ENCODE measurements at regions not wholly inside any gene's neighbourhood (a gene's known extent, or its start where the extent isn't known, plus 50 kb on each side); places are given as distances from the start of the nearest gene placed in this dataset.

- no peaks in the 10 kb centered on the region for H3K4me1 ChIP-seq (ENCODE audit: insufficient read depth, low read length, poor library complexity, severe bottlenecking)
- no peaks in the 10 kb centered on the region for H3K79me2 ChIP-seq (ENCODE audit: insufficient read depth, low read length)
- H3K9me3 ChIP-seq (ENCODE audit: insufficient read depth, low read depth, low read length): no peaks in the 10 kb centered on the region
- H3K4me3 ChIP-seq (ENCODE audit: low read length, poor library complexity, severe bottlenecking): no peak overlapping the region
- H3K4me2 ChIP-seq (ENCODE audit: low read depth, low read length, poor library complexity, severe bottlenecking): no peak overlapping the region
- TF ChIP-seq EZH2phosphoT487 (IDR thresholded peaks at IDR 0.05; ENCODE audit: borderline replicate concordance) (no peak), CTCF (conservative IDR thresholded peaks at IDR 0.05; ENCODE audit: low read length) (no peak)
- H3K9me2 ChIP-seq (replicated peaks; ENCODE audit: low read depth, low read length): no peaks in the 10 kb centered on the region
- no peaks in the 10 kb centered on the region for H3K27me3 ChIP-seq (ENCODE audit: insufficient read depth, low read length, poor library complexity, severe bottlenecking)
- H3K9ac ChIP-seq (ENCODE audit: low read depth, low read length, poor library complexity, severe bottlenecking): no peak overlapping the region
- H4K20me1 ChIP-seq (ENCODE audit: insufficient read depth, low read length, poor library complexity, severe bottlenecking): no peaks in the 10 kb centered on the region
- no peaks in the 10 kb centered on the region for H3K36me3 ChIP-seq (ENCODE audit: insufficient read depth, low read length)
- no peak overlapping the region for H2AFZ ChIP-seq (ENCODE audit: low read length)
- no peaks in the 10 kb centered on the region for H3F3A ChIP-seq (ENCODE audit: low read depth)
Observed at GRCh38 chr9:81771571-81771970, 82.2 kb upstream of the TLE1 start.

- Histone ChIP-seq H3K9ac (ENCODE audit: low read depth, low read length, poor library complexity, severe bottlenecking) (no peak overlapping the region), H3K36me3 (ENCODE audit: insufficient read depth, low read length) (no peaks in the 10 kb centered on the region), H3K27me3 (ENCODE audit: insufficient read depth, low read length, poor library complexity, severe bottlenecking) (no peaks in the 10 kb centered on the region), H3K4me2 (ENCODE audit: low read depth, low read length, poor library complexity, severe bottlenecking) (no peak overlapping the region), H3K9me3 (ENCODE audit: insufficient read depth, low read depth, low read length) (no peaks in the 10 kb centered on the region), H3K79me2 (ENCODE audit: insufficient read depth, low read length) (no peaks in the 10 kb centered on the region), H3K9me2 (replicated peaks; ENCODE audit: low read depth, low read length) (no peaks in the 10 kb centered on the region), H3K4me1 (ENCODE audit: insufficient read depth, low read length, poor library complexity, severe bottlenecking) (no peaks in the 10 kb centered on the region), H3F3A (ENCODE audit: low read depth) (no peaks in the 10 kb centered on the region), H3K4me3 (ENCODE audit: low read length, poor library complexity, severe bottlenecking) (no peak overlapping the region), H4K20me1 (ENCODE audit: insufficient read depth, low read length, poor library complexity, severe bottlenecking) (no peaks in the 10 kb centered on the region), H2AFZ (ENCODE audit: low read length) (no peak overlapping the region)
- no peak for TF ChIP-seq CTCF (conservative IDR thresholded peaks at IDR 0.05; ENCODE audit: low read length)
- no peak for TF ChIP-seq EZH2phosphoT487 (IDR thresholded peaks at IDR 0.05; ENCODE audit: borderline replicate concordance)
Observed at GRCh38 chr9:81772144-81772543, 82.8 kb upstream of the TLE1 start.

- H4K20me1 ChIP-seq (ENCODE audit: insufficient read depth, low read length, poor library complexity, severe bottlenecking): no peaks in the 10 kb centered on the region
- no peaks in the 10 kb centered on the region for H3K9me2 ChIP-seq (replicated peaks; ENCODE audit: low read depth, low read length)
- no peaks in the 10 kb centered on the region for H3K9me3 ChIP-seq (ENCODE audit: insufficient read depth, low read depth, low read length)
- no peaks in the 10 kb centered on the region for H3K79me2 ChIP-seq (ENCODE audit: insufficient read depth, low read length)
- no peak for TF ChIP-seq CTCF (conservative IDR thresholded peaks at IDR 0.05; ENCODE audit: low read length)
- no peak for TF ChIP-seq EZH2phosphoT487 (IDR thresholded peaks at IDR 0.05; ENCODE audit: borderline replicate concordance)
- no peak overlapping the region for H3K9ac ChIP-seq (ENCODE audit: low read depth, low read length, poor library complexity, severe bottlenecking)
- H3K4me1 ChIP-seq (ENCODE audit: insufficient read depth, low read length, poor library complexity, severe bottlenecking): no peaks in the 10 kb centered on the region
- H2AFZ ChIP-seq (ENCODE audit: low read length): peak overlapping the region; percentile 39; the same call in 1 of the 2 replicates
- no peaks in the 10 kb centered on the region for H3F3A ChIP-seq (ENCODE audit: low read depth)
- H3K36me3 ChIP-seq (ENCODE audit: insufficient read depth, low read length): no peaks in the 10 kb centered on the region
- H3K27me3 ChIP-seq (ENCODE audit: insufficient read depth, low read length, poor library complexity, severe bottlenecking): no peaks in the 10 kb centered on the region
- no peak overlapping the region for H3K4me3 ChIP-seq (ENCODE audit: low read length, poor library complexity, severe bottlenecking)
- no peak overlapping the region for H3K4me2 ChIP-seq (ENCODE audit: low read depth, low read length, poor library complexity, severe bottlenecking)
Observed at GRCh38 chr9:81776390-81776789, 87.0 kb upstream of the TLE1 start.

Data from Loucy (cell line).